ENCODE measurements at regions not wholly inside any gene's neighbourhood (a gene's known extent, or its start where the extent isn't known, plus 50 kb on each side); places are given as distances from the start of the nearest gene placed in this dataset.

- TF ChIP-seq CTCF (IDR thresholded peaks at IDR 0.05; ENCODE audit: borderline replicate concordance, control extremely low read depth, extremely low read depth, insufficient read depth, missing control alignments) = no peak
- in situ Hi-C loops (cut with MboI; ENCODE audit: low sequenced_read_pairs, unreplicated experiment) = no loop called here
- no peak for DNase-seq (ENCODE audit: low spot score)
Measured at GRCh38 chr13:99027661-99028425, 50.0 kb upstream of the DOCK9 start.

- DNase-seq (ENCODE audit: low spot score) = no peak
- TF ChIP-seq CTCF (IDR thresholded peaks at IDR 0.05; ENCODE audit: borderline replicate concordance, control extremely low read depth, extremely low read depth, insufficient read depth, missing control alignments) = peak; percentile 37
- in situ Hi-C loops (cut with MboI; ENCODE audit: low sequenced_read_pairs, unreplicated experiment) = no loop called here
Measured at GRCh38 chr13:99028890-99029289, 51.0 kb upstream of the DOCK9 start.

- no peak for TF ChIP-seq CTCF (IDR thresholded peaks at IDR 0.05; ENCODE audit: borderline replicate concordance, control extremely low read depth, extremely low read depth, insufficient read depth, missing control alignments)
- in situ Hi-C loops (cut with MboI; ENCODE audit: low sequenced_read_pairs, unreplicated experiment) = no loop called here
- DNase-seq (ENCODE audit: low spot score) = no peak
Measured at GRCh38 chr13:99029576-99029975, 51.7 kb upstream of the DOCK9 start.

- in situ Hi-C loops (cut with MboI; ENCODE audit: low sequenced_read_pairs, unreplicated experiment) = no loop called here
- TF ChIP-seq CTCF (IDR thresholded peaks at IDR 0.05; ENCODE audit: borderline replicate concordance, control extremely low read depth, extremely low read depth, insufficient read depth, missing control alignments) = no peak
- no peak for DNase-seq (ENCODE audit: low spot score)
Measured at GRCh38 chr13:99030326-99030725, 52.5 kb upstream of the DOCK9 start.

- no peak for TF ChIP-seq CTCF (IDR thresholded peaks at IDR 0.05; ENCODE audit: borderline replicate concordance, control extremely low read depth, extremely low read depth, insufficient read depth, missing control alignments)
- no peak for DNase-seq (ENCODE audit: low spot score)
- in situ Hi-C loops (cut with MboI; ENCODE audit: low sequenced_read_pairs, unreplicated experiment) = no loop called here
Measured at GRCh38 chr13:99031832-99032231, 54.0 kb upstream of the DOCK9 start.

- DNase-seq (ENCODE audit: low spot score) = no peak
- in situ Hi-C loops (cut with MboI; ENCODE audit: low sequenced_read_pairs, unreplicated experiment) = no loop called here
- no peak for TF ChIP-seq CTCF (IDR thresholded peaks at IDR 0.05; ENCODE audit: borderline replicate concordance, control extremely low read depth, extremely low read depth, insufficient read depth, missing control alignments)
Measured at GRCh38 chr13:99033814-99034213, 56.0 kb upstream of the DOCK9 start.

Data from GM13976 (cell line).